ENCODE measurements at regions not wholly inside any gene's neighbourhood (a gene's known extent, or its start where the extent isn't known, plus 50 kb on each side); places are given as distances from the start of the nearest gene placed in this dataset.

DNA sequence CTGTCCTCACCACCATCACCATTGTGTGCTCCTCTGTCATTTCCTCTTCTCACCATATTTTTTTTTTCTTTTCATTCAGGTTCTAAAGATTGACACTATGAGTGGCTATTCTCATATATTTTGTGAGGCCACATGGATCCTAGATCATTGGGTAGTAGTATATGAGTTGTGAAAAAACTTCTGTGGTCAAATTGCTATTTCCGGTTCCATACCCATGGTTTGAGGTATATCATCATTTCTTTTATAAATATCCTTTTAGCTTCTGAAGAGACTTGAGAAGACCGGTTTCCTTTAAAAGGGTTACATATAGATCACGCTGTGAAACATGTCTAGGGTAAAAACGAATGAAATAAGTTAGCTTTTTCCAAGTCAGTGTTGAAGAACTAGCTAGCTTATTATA lies 769.3 kb downstream of the NOVA1 start:
- TF ChIP-seq, protein P1, sequence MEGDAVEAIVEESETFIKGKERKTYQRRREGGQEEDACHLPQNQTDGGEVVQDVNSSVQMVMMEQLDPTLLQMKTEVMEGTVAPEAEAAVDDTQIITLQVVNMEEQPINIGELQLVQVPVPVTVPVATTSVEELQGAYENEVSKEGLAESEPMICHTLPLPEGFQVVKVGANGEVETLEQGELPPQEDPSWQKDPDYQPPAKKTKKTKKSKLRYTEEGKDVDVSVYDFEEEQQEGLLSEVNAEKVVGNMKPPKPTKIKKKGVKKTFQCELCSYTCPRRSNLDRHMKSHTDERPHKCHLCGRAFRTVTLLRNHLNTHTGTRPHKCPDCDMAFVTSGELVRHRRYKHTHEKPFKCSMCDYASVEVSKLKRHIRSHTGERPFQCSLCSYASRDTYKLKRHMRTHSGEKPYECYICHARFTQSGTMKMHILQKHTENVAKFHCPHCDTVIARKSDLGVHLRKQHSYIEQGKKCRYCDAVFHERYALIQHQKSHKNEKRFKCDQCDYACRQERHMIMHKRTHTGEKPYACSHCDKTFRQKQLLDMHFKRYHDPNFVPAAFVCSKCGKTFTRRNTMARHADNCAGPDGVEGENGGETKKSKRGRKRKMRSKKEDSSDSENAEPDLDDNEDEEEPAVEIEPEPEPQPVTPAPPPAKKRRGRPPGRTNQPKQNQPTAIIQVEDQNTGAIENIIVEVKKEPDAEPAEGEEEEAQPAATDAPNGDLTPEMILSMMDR (IDR thresholded peaks at IDR 0.05; ENCODE audit: extremely low read depth in 1 of 2, insufficient read depth in 1 of 2, low read depth in 1 of 2, low read length in 2 of 2), result no peak
- no peak for TF ChIP-seq POLR2A (IDR thresholded peaks at IDR 0.05; ENCODE audit: low read depth, low read length)
- TF ChIP-seq POLR2AphosphoS5 (IDR thresholded peaks at IDR 0.05; ENCODE audit: insufficient read depth, low read depth, low read length), result no peak
- no peak for TF ChIP-seq FOS (IDR thresholded peaks at IDR 0.05; ENCODE audit: borderline replicate concordance, insufficient read depth, low read length)
- no peak for TF ChIP-seq JUN (IDR thresholded peaks at IDR 0.05; ENCODE audit: borderline replicate concordance, insufficient read depth, insufficient read length, low read depth)
- no peak for TF ChIP-seq MYC (IDR thresholded peaks at IDR 0.05; ENCODE audit: low read depth, low read length)
- TF ChIP-seq, protein P2, sequence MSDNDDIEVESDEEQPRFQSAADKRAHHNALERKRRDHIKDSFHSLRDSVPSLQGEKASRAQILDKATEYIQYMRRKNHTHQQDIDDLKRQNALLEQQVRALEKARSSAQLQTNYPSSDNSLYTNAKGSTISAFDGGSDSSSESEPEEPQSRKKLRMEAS (IDR thresholded peaks at IDR 0.05; ENCODE audit: insufficient read depth, insufficient read length), result no peak
- TF ChIP-seq EZH2 (IDR thresholded peaks at IDR 0.05; ENCODE audit: borderline replicate concordance, low read depth, low read length, severe bottlenecking), result no peak
- TF ChIP-seq GATA2 (IDR thresholded peaks at IDR 0.05; ENCODE audit: insufficient read depth, insufficient read length, low read depth, low read length), result no peak
